ENCODE measurements at regions not wholly inside any gene's neighbourhood (a gene's known extent, or its start where the extent isn't known, plus 50 kb on each side); places are given as distances from the start of the nearest gene placed in this dataset.

DNA sequence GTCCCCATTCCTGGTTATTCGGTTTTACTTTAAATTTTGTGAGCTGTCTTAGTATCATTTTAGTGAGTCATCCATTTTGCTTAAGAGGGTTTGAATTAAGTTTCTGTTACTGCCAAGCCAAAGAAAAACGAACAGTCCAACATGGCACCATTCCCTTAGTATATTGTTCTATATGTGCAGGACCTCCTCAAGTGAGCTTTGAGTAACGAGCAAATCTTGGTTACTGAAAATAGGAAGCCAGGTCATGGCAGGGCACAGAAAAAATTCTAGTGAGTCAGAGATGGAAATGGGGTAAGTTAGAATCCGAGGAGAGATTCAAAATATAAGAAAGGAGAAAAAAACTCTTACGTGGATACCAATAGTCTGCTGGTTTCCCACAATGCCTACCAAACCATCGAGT is 292.9 kb downstream of the BAMBI start:
- no peaks in the 10 kb centered on the region for H3K36me3 ChIP-seq (ENCODE audit: control insufficient read depth in 1 of 2, insufficient read depth in 2 of 2, low read length in 2 of 2)
- ChIA-PET POLR2A (no interaction called here), CTCF (no interaction called here), RAD21 (ENCODE audit: low non-redundant PET in 1 of 2, low total read pairs in 2 of 2, uncharacterized antibody in 2 of 2, unreplicated experiment in 2 of 2) (no interaction called here)
- no peaks in the 10 kb centered on the region for H3K4me1 ChIP-seq (ENCODE audit: control insufficient read depth in 1 of 2, insufficient read depth in 2 of 2, low read length in 2 of 2)
- TF ChIP-seq FOSL1 (IDR thresholded peaks at IDR 0.05; ENCODE audit: low read depth) (no peak), EZH2phosphoT487 (IDR thresholded peaks at IDR 0.05; ENCODE audit: borderline replicate concordance) (no peak), POLR2A (IDR thresholded peaks at IDR 0.05; ENCODE audit: borderline replicate concordance, extremely low read depth, insufficient read depth, insufficient read length) (no peak)
- TF ChIP-seq, protein P1, sequence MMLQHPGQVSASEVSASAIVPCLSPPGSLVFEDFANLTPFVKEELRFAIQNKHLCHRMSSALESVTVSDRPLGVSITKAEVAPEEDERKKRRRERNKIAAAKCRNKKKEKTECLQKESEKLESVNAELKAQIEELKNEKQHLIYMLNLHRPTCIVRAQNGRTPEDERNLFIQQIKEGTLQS (IDR thresholded peaks at IDR 0.05): no peak
- H3K4me3 ChIP-seq (replicated peaks in 1 of 2; ENCODE audit: low read depth in 1 of 2, low read length in 2 of 2): no peak overlapping the region
- no peaks in the 10 kb centered on the region for H3K79me2 ChIP-seq (ENCODE audit: insufficient read depth, low read length)
- no peaks in the 10 kb centered on the region for H3K9me3 ChIP-seq (ENCODE audit: control insufficient read depth in 1 of 2, insufficient read depth in 1 of 2, low read depth in 1 of 2, low read length in 2 of 2)
- H4K20me1 ChIP-seq (ENCODE audit: insufficient read depth): no peaks in the 10 kb centered on the region
- ATAC-seq (no peak), DNase-seq (ENCODE audit: low read depth, low spot score) (no peak)
- intact Hi-C loops (cut with micrococcal nuclease): no loop called here
- H3K4me2 ChIP-seq (ENCODE audit: low read length): no peak overlapping the region
- BruUV-seq (replicated peaks): no TSS peak
- no peaks in the 10 kb centered on the region for H3K9me2 ChIP-seq (ENCODE audit: insufficient read depth)
- H3K9ac ChIP-seq (ENCODE audit: low read length): no peak overlapping the region
- no peak overlapping the region for H3K27ac ChIP-seq (ENCODE audit: low read depth, low read length)
- no peak overlapping the region for H2AFZ ChIP-seq (ENCODE audit: low read depth, low read length, poor library complexity, severe bottlenecking)
- H3K27me3 ChIP-seq (ENCODE audit: insufficient read depth, low read length): no peaks in the 10 kb centered on the region

DNA sequence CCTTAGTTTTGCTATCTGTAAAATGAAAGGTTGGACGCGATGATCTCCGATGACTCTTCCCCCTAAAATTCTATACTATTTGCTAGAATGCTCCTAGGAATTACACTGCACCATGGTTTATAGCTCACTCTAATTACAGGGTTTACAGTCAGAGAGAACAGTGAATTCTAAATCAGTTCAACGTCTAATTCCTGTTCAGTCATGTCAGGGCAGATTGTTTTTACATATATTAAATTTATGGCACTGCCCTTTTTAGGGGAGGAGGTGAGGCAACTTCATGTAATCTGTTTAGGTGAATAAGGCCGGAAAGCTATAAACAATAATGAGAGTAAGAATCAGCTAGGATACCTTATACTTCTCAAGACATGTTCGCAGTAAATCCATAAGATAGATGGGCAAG is 293.9 kb downstream of the BAMBI start:
- Histone ChIP-seq H3K79me2 (ENCODE audit: insufficient read depth, low read length) (no peaks in the 10 kb centered on the region), H3K4me2 (ENCODE audit: low read length) (no peak overlapping the region), H4K20me1 (ENCODE audit: insufficient read depth) (no peaks in the 10 kb centered on the region), H3K27me3 (ENCODE audit: insufficient read depth, low read length) (no peaks in the 10 kb centered on the region), H3K4me1 (ENCODE audit: control insufficient read depth in 1 of 2, insufficient read depth in 2 of 2, low read length in 2 of 2) (no peaks in the 10 kb centered on the region), H3K27ac (ENCODE audit: low read depth, low read length) (no peak overlapping the region), H3K4me3 (replicated peaks in 1 of 2; ENCODE audit: low read depth in 1 of 2, low read length in 2 of 2) (no peak overlapping the region), H3K9me2 (ENCODE audit: insufficient read depth) (no peaks in the 10 kb centered on the region), H3K36me3 (ENCODE audit: control insufficient read depth in 1 of 2, insufficient read depth in 2 of 2, low read length in 2 of 2) (no peaks in the 10 kb centered on the region), H3K9ac (ENCODE audit: low read length) (no peak overlapping the region), H2AFZ (ENCODE audit: low read depth, low read length, poor library complexity, severe bottlenecking) (no peak overlapping the region), H3K9me3 (ENCODE audit: control insufficient read depth in 1 of 2, insufficient read depth in 1 of 2, low read depth in 1 of 2, low read length in 2 of 2) (no peaks in the 10 kb centered on the region)
- DNase-seq (ENCODE audit: low read depth, low spot score) (no peak), ATAC-seq (no peak)
- intact Hi-C loops (cut with micrococcal nuclease): no loop called here
- TF ChIP-seq EZH2phosphoT487 (IDR thresholded peaks at IDR 0.05; ENCODE audit: borderline replicate concordance): no peak
- no peak for TF ChIP-seq POLR2A (IDR thresholded peaks at IDR 0.05; ENCODE audit: borderline replicate concordance, extremely low read depth, insufficient read depth, insufficient read length)
- TF ChIP-seq ELF1 (IDR thresholded peaks at IDR 0.05; ENCODE audit: borderline replicate concordance, low read depth): no peak
- ChIA-PET CTCF (interaction anchor here (1.0 to 1.5 kb wide), 2 partner anchors 20 to 307 kb away, joined by 3 read pairs; no protein-coding TSS in a partner anchor), RAD21 (ENCODE audit: low non-redundant PET in 1 of 2, low total read pairs in 2 of 2, uncharacterized antibody in 2 of 2, unreplicated experiment in 2 of 2) (no interaction called here), POLR2A (no interaction called here)
- no TSS peak for BruUV-seq (replicated peaks)

Data from HCT116 (cell line).